BLaER1 treated with 17β-estradiol and CSF1 and Interleukin-3, amounts not matched to agents 10 nM and 100 nM (cell line): ENCODE measurements at regions not wholly inside any gene's neighbourhood (a gene's known extent, or its start where the extent isn't known, plus 50 kb on each side); places are given as distances from the start of the nearest gene placed in this dataset.

Source experiments
- H3K27ac ChIP-seq, 11 experiments: shearing (Covaris generic); formaldehyde crosslinking; 2 replicates each; pipeline ENCODE4 v1.8.1; 2022
- H3K27me3 ChIP-seq, 11 experiments: shearing (Covaris generic); formaldehyde crosslinking; 2 replicates each; pipeline ENCODE4 v1.8.1; 2022
- H3K36me3 ChIP-seq, 11 experiments: shearing (Covaris generic); formaldehyde crosslinking; 2 replicates each; pipeline ENCODE4 v1.8.1; 2022
- H3K4me1 ChIP-seq, 10 experiments: shearing (Covaris generic); formaldehyde crosslinking; 2 replicates each; pipeline ENCODE4 v1.8.1; 2022
- H3K4me2 ChIP-seq, 11 experiments: shearing (Covaris generic); formaldehyde crosslinking; 2 replicates each; pipeline ENCODE4 v1.8.1; 2022
- H3K4me3 ChIP-seq, 10 experiments: shearing (Covaris generic); formaldehyde crosslinking; 2 replicates each; pipeline ENCODE4 v1.8.1; 2022
- H3K9ac ChIP-seq, 11 experiments: shearing (Covaris generic); formaldehyde crosslinking; 2 replicates each; pipeline ENCODE4 v1.8.1; 2022
- H3K9me3 ChIP-seq, 11 experiments: shearing (Covaris generic); formaldehyde crosslinking; replicated peaks in 1 of 11; 2 replicates each; pipeline ENCODE4 v1.8.1; 2022
- H4K20me1 ChIP-seq, 11 experiments: shearing (Covaris generic); formaldehyde crosslinking; 2 replicates each; pipeline ENCODE4 v1.8.1; 2022
- Cebpa-rat ChIP-seq, 11 experiments: shearing (Covaris generic); IDR thresholded peaks; 2 replicates each; pipeline ENCODE4 v1.8.1; 2022

DNA sequence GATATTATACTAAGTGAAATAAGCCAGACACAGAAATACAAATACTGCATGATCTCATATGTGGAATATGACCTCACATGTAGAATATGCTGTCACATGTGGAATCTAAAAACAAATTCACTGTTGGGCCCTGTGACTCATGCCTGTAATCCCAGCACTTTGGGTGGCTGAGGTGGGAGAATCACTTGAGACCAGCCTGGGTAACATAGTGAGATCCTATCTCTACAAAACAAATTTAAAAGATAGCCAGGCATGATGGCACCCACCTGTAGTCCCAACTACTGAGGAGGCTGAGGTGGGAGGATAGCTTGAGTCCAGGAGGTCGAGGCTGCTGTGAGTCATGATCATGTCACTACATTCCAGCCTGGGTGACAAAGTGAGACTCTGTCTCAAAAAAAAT, 160.3 kb downstream of the PTEN start:
- no peak overlapping the region; a peak in 1 of 22 replicates for H3K4me2 ChIP-seq
- no peak overlapping the region for H3K27ac ChIP-seq
- H3K4me3 ChIP-seq: no peak overlapping the region
- H4K20me1 ChIP-seq: no peaks in the 10 kb centered on the region
- H3K36me3 ChIP-seq: no peaks in the 10 kb centered on the region
- H3K4me1 ChIP-seq: peaks cover 39 to 54% (median 47%) of the 10 kb centered on the region in 10 experiments
- TF ChIP-seq Cebpa-rat (IDR thresholded peaks at IDR 0.05): no peak
- no peak overlapping the region for H3K9ac ChIP-seq
- no peaks in the 10 kb centered on the region for H3K27me3 ChIP-seq
- peaks cover 0 to 12% (median 5%) of the 10 kb centered on the region in 11 experiments; a peak in 11 of 22 replicates for H3K9me3 ChIP-seq

DNA sequence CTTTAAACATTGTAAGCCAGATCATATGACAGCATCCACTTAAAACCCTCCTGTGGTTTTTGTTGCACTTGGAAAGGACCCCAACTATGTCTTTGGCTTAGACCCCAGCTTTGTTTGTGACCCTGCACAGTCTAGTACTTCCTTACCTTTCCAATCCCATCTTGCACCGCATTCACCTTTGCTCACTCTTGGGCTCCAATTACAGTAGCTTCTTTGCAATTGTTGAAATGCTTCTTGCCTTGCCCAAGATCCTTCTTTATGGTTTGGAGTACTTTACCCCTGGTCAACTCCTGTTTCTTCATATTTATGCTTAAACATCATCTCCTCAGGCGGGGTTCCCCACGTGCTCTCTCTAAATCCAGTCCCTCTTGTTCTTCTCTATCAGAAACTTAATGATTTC, 162.6 kb downstream of the PTEN start:
- Histone ChIP-seq H4K20me1 (no peaks in the 10 kb centered on the region), H3K9ac (no peak overlapping the region), H3K4me3 (no peak overlapping the region), H3K27ac (peak overlapping the region in 3 of 11 experiments; percentile 1 to 65 (median 15); a peak in 3 of 22 replicates), H3K4me1 (peaks cover 43 to 59% (median 51%) of the 10 kb centered on the region in 10 experiments), H3K9me3 (peaks cover 0 to 12% (median 5%) of the 10 kb centered on the region in 11 experiments; a peak in 11 of 22 replicates), H3K36me3 (no peaks in the 10 kb centered on the region), H3K4me2 (peak overlapping the region in 3 of 11 experiments; percentile 10 to 63 (median 57); a peak in 3 of 22 replicates), H3K27me3 (no peaks in the 10 kb centered on the region)
- TF ChIP-seq Cebpa-rat (IDR thresholded peaks at IDR 0.05): no peak

DNA sequence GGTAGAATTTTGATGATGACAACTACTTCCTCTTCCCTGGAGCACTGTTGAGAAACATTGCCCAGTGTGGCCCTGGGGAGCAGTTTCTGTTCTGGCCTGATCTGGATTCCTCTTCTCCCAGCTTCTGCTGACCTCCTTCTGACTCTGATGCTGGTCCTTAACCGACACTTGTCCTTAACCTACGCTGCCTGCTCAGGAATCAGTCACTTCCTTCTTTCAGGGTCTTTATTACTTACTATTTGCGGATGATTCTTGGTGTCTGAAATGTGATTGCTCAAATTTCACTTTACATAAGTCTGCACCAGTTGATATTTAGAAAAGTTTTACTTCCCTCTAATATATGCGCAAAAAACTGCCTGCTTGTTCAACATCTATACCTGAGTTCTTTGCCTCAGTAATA, 164.1 kb downstream of the PTEN start:
- Histone ChIP-seq H3K9ac (peak overlapping the region in 4 of 11 experiments; percentile 1 to 37 (median 8); a peak in 2 of 22 replicates), H3K4me1 (peaks cover 43 to 55% (median 49%) of the 10 kb centered on the region in 10 experiments), H3K27me3 (no peaks in the 10 kb centered on the region), H3K36me3 (no peaks in the 10 kb centered on the region), H4K20me1 (no peaks in the 10 kb centered on the region), H3K4me2 (peak overlapping the region; percentile 36 to 63 (median 57); a peak in 21 of 22 replicates), H3K27ac (peak overlapping the region in 10 of 11 experiments; percentile 15 to 68 (median 60); a peak in 20 of 22 replicates), H3K4me3 (no peak overlapping the region), H3K9me3 (peaks cover 0 to 9% (median 5%) of the 10 kb centered on the region in 11 experiments; a peak in 11 of 22 replicates)
- peak in 5 of 11 experiments; percentile 17 to 50 (median 34); a peak in 3 of 22 replicates for TF ChIP-seq Cebpa-rat (IDR thresholded peaks at IDR 0.05)

- H4K20me1 ChIP-seq: no peaks in the 10 kb centered on the region
- H3K27me3 ChIP-seq: no peaks in the 10 kb centered on the region
- H3K36me3 ChIP-seq: no peaks in the 10 kb centered on the region
- H3K4me2 ChIP-seq: peak overlapping the region; percentile 36 to 63 (median 57); a peak in 21 of 22 replicates
- H3K4me3 ChIP-seq: no peak overlapping the region
- peaks cover 38 to 51% (median 47%) of the 10 kb centered on the region in 10 experiments for H3K4me1 ChIP-seq
- no peak for TF ChIP-seq Cebpa-rat (IDR thresholded peaks at IDR 0.05)
- H3K9me3 ChIP-seq: peaks cover 0 to 9% (median 5%) of the 10 kb centered on the region in 11 experiments; a peak in 11 of 22 replicates
- peak overlapping the region in 10 of 11 experiments; percentile 15 to 68 (median 60); a peak in 18 of 22 replicates for H3K27ac ChIP-seq
- peak overlapping the region in 2 of 11 experiments; percentile 2 to 37; a peak in 2 of 22 replicates for H3K9ac ChIP-seq
Measured at GRCh38 chr10:88028072-88028471, 164.6 kb downstream of the PTEN start.

- Histone ChIP-seq H3K36me3 (no peaks in the 10 kb centered on the region), H3K27ac (peak overlapping the region in 7 of 11 experiments; percentile 55 to 68 (median 65); a peak in 9 of 22 replicates), H3K9me3 (peaks cover 0 to 5% (median 2%) of the 10 kb centered on the region in 11 experiments; a peak in 11 of 22 replicates), H3K9ac (no peak overlapping the region), H3K27me3 (no peaks in the 10 kb centered on the region), H3K4me2 (peak overlapping the region; percentile 36 to 63 (median 57); a peak in 15 of 22 replicates), H3K4me1 (peaks cover 34 to 50% (median 46%) of the 10 kb centered on the region in 10 experiments), H4K20me1 (no peaks in the 10 kb centered on the region), H3K4me3 (no peak overlapping the region)
- TF ChIP-seq Cebpa-rat (IDR thresholded peaks at IDR 0.05): no peak
Measured at GRCh38 chr10:88028654-88029053, 165.2 kb downstream of the PTEN start.

DNA sequence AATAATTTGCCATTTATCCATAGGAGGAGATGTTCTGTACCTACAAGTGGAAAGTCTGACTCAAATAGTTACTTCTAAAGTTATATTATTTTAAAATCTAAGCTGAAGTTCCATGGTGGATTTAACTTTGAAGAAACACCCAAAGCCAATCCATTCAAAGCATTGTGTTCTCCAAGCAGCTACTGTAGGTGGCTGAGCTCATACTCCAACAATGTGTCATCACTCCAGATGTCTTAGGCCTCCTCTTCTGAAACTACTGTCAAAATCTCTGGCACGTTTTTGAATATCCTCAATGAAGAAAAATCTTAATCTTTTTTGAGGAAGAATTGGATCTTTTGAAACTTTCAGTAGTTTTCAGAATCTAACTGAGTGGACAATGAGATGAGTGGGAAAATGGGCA, 169.1 kb downstream of the PTEN start:
- Histone ChIP-seq H3K4me2 (no peak overlapping the region), H3K4me3 (no peak overlapping the region), H3K4me1 (peaks cover 19 to 26% (median 22%) of the 10 kb centered on the region in 10 experiments), H3K36me3 (no peaks in the 10 kb centered on the region), H3K27me3 (no peaks in the 10 kb centered on the region), H3K27ac (no peak overlapping the region), H3K9ac (no peak overlapping the region), H3K9me3 (no peaks in the 10 kb centered on the region; a peak in 1 of 22 replicates), H4K20me1 (no peaks in the 10 kb centered on the region)
- no peak for TF ChIP-seq Cebpa-rat (IDR thresholded peaks at IDR 0.05)

DNA sequence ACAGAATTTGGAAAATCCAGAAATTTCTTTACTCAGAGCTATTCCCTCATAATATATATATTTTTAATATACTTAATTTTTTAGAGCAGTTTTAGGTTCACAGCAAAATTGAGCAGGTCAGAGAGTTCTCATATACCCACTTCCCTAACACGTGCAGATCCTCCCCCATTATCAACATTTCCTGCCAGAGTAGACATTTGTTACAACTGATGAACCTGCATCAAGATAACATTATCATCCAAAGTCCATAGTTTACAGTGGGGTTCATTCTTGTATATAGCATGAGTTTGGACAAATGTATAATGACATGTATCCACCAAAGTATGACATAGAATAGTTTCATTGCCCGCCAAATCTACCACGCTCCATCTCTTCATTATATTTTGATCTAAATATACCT, 170.0 kb downstream of the PTEN start:
- Histone ChIP-seq H3K27ac (no peak overlapping the region), H3K4me2 (peak overlapping the region in 3 of 11 experiments; percentile 31 to 58 (median 45); a peak in 5 of 22 replicates), H3K9ac (no peak overlapping the region), H4K20me1 (no peaks in the 10 kb centered on the region), H3K27me3 (no peaks in the 10 kb centered on the region), H3K4me3 (no peak overlapping the region), H3K36me3 (no peaks in the 10 kb centered on the region), H3K9me3 (no peaks in the 10 kb centered on the region; a peak in 1 of 22 replicates), H3K4me1 (peaks cover 14 to 22% (median 19%) of the 10 kb centered on the region in 10 experiments)
- no peak for TF ChIP-seq Cebpa-rat (IDR thresholded peaks at IDR 0.05)

DNA sequence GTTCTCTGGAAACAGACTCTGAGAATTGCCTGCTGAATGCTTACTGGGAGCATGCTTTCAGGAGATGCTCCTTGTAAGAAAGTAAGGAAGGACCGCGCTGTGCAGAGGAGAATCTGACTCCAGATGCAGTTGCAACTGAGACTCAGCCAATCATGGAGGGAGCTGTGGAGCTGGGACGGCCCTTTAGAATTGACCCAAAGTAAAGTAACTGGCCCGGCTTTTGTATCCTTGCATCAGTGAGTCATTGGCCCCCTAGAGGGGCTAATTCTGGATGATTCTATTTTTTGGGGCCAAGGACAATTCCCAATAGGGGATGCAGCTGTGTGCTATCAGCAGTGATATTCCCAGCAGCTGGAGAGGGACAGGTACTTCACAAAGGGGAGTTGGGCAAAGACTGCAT, 170.4 kb downstream of the PTEN start:
- no peak overlapping the region for H3K27ac ChIP-seq
- no peaks in the 10 kb centered on the region for H3K27me3 ChIP-seq
- peak overlapping the region in 5 of 11 experiments; percentile 3 to 58 (median 31); a peak in 8 of 22 replicates for H3K4me2 ChIP-seq
- no peaks in the 10 kb centered on the region for H4K20me1 ChIP-seq
- H3K9ac ChIP-seq: no peak overlapping the region
- no peaks in the 10 kb centered on the region for H3K36me3 ChIP-seq
- no peak for TF ChIP-seq Cebpa-rat (IDR thresholded peaks at IDR 0.05)
- peaks cover 10 to 18% (median 15%) of the 10 kb centered on the region in 10 experiments for H3K4me1 ChIP-seq
- H3K9me3 ChIP-seq: no peaks in the 10 kb centered on the region; a peak in 1 of 22 replicates
- no peak overlapping the region for H3K4me3 ChIP-seq

GRCh38 chr10:88036126-88036525, 172.7 kb downstream of the PTEN start:
- TF ChIP-seq Cebpa-rat (IDR thresholded peaks at IDR 0.05): no peak
- Histone ChIP-seq H3K9me3 (peaks cover 0 to 6% (median 0%) of the 10 kb centered on the region in 11 experiments; a peak in 2 of 22 replicates), H4K20me1 (no peaks in the 10 kb centered on the region), H3K27ac (no peak overlapping the region), H3K9ac (no peak overlapping the region), H3K4me1 (peaks cover 5 to 18% (median 11%) of the 10 kb centered on the region in 10 experiments), H3K36me3 (no peaks in the 10 kb centered on the region), H3K27me3 (no peaks in the 10 kb centered on the region), H3K4me3 (no peak overlapping the region), H3K4me2 (peak overlapping the region in 1 of 11 experiments; percentile 9; a peak in 1 of 22 replicates)
